ENCODE measurements at regions not wholly inside any gene's neighbourhood (a gene's known extent, or its start where the extent isn't known, plus 50 kb on each side); places are given as distances from the start of the nearest gene placed in this dataset.

DNA sequence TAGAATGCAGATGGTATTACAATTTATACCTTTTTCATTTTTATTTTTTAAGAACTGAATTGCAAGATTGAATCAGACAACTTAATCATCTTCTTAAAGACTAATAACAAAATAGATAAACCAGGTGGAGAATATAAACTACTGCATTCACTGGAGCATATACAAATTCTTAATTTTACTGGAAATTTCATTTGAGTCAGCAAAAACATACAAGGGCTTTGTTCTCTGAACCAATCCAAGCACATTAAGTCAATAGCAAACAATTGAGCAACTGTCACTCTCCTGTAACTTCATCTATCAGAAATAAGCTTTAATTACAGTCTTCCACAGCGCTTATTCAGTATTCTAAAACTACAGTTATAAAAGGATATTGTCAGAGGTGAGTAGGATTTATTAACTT, 167.4 kb upstream of the OBI1 start:
- Mint-ChIP-seq H3K27me3 (peaks cover 3% of the 10 kb centered on the region), H3K9me3 (no peaks in the 10 kb centered on the region), H3K4me1 (no peaks in the 10 kb centered on the region), H3K36me3 (no peaks in the 10 kb centered on the region), H3K27ac (no peak overlapping the region), H3K4me3 (no peak overlapping the region)
- CTCF ChIA-PET: no interaction called here
- DNase-seq: no peak

GRCh38 chr13:78820541-78820940, 161.6 kb upstream of the OBI1 start:
- H3K4me3 Mint-ChIP-seq: no peak overlapping the region
- CTCF ChIA-PET: interaction anchor here (1.3 kb wide), 1 partner anchor 13 kb away, joined by 3 read pairs; no protein-coding TSS in a partner anchor
- no peaks in the 10 kb centered on the region for H3K36me3 Mint-ChIP-seq
- no peak for DNase-seq
- H3K4me1 Mint-ChIP-seq: no peaks in the 10 kb centered on the region
- no peaks in the 10 kb centered on the region for H3K9me3 Mint-ChIP-seq
- no peak overlapping the region for H3K27ac Mint-ChIP-seq
- H3K27me3 Mint-ChIP-seq: no peaks in the 10 kb centered on the region

DNA sequence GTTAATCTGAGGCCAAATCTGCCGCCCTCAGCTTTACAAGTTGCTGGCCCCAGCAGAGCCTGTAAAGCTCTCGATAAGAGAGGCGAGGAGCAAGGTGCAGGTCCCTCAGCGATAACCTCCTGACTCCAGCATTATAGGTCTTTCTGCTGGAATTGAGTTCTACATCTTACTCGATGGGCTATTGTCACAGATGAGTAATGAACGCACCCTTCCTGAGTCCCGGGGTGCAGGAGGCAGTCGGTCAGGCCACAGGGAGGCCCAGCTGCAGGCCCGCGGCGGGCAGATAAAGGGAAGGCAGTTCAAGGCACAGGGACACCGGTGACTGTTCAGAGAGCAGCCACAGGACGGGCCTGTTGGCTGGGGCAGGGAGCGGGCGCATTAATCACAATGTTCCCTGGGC, 157.6 kb upstream of the OBI1 start:
- H3K27ac Mint-ChIP-seq: no peak overlapping the region
- H3K4me1 Mint-ChIP-seq: no peaks in the 10 kb centered on the region
- no peaks in the 10 kb centered on the region for H3K9me3 Mint-ChIP-seq
- no peaks in the 10 kb centered on the region for H3K36me3 Mint-ChIP-seq
- CTCF ChIA-PET: no interaction called here
- no peaks in the 10 kb centered on the region for H3K27me3 Mint-ChIP-seq
- no peak for DNase-seq
- no peak overlapping the region for H3K4me3 Mint-ChIP-seq

GRCh38 chr13:78816154-78816553, 157.2 kb upstream of the OBI1 start:
- DNase-seq: no peak
- H3K27me3 Mint-ChIP-seq: no peaks in the 10 kb centered on the region
- no peaks in the 10 kb centered on the region for H3K9me3 Mint-ChIP-seq
- H3K27ac Mint-ChIP-seq: no peak overlapping the region
- H3K4me3 Mint-ChIP-seq: no peak overlapping the region
- H3K36me3 Mint-ChIP-seq: no peaks in the 10 kb centered on the region
- CTCF ChIA-PET: no interaction called here
- H3K4me1 Mint-ChIP-seq: no peaks in the 10 kb centered on the region

DNA sequence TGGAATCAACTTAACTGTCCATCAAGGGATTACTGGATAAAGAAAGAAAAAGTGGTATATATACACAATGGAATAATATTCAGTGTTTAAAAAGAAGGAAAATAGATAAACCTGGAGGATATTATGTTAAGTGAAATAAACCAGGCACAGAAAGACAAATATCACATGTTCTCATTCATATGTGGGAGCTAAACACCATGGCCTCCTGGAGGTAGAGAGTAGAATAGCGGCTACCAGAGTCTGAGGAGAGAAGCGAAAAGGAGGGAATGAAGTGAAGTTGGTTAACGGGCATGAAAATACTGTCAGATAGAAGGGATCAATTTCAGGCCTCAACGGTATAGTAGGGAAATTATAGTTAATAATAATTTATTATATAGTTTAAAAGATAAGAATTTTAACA, 147.5 kb upstream of the OBI1 start:
- no peaks in the 10 kb centered on the region for H3K36me3 Mint-ChIP-seq
- no peaks in the 10 kb centered on the region for H3K27me3 Mint-ChIP-seq
- no peaks in the 10 kb centered on the region for H3K4me1 Mint-ChIP-seq
- no peak overlapping the region for H3K27ac Mint-ChIP-seq
- CTCF ChIA-PET: interaction anchor here (1.5 kb wide), 1 partner anchor 565 kb away, joined by 4 read pairs; no protein-coding TSS in a partner anchor
- DNase-seq: no peak
- H3K4me3 Mint-ChIP-seq: no peak overlapping the region
- no peaks in the 10 kb centered on the region for H3K9me3 Mint-ChIP-seq

DNA sequence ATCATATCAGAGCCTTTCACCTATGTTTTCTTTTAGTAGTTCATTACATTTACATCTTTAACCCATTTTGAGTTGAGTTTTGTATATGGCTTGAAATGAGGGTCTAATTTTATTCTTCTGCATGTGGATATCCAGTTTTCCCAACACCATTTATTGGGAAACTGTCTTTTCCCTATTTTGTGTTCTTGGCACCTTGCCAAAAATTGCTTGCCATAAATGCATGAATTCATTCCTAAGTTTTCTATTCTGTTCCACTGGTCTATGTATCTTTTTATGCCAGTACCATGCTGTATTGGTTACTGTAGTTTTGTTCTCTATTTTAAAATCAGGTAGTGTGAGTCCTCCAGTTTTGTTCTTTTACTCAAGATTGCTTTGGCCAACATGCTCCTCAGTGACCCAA, 144.0 kb upstream of the OBI1 start:
- Mint-ChIP-seq H3K27me3 (no peaks in the 10 kb centered on the region), H3K36me3 (no peaks in the 10 kb centered on the region), H3K27ac (no peak overlapping the region), H3K4me1 (no peaks in the 10 kb centered on the region), H3K9me3 (no peaks in the 10 kb centered on the region), H3K4me3 (no peak overlapping the region)
- no peak for DNase-seq
- CTCF ChIA-PET: interaction anchor here (0.6 kb wide), 1 partner anchor 35 kb away, joined by 5 read pairs; no protein-coding TSS in a partner anchor

GRCh38 chr13:78787190-78787589, 128.2 kb upstream of the OBI1 start:
- CTCF ChIA-PET: no interaction called here
- H3K9me3 Mint-ChIP-seq: no peaks in the 10 kb centered on the region
- no peaks in the 10 kb centered on the region for H3K4me1 Mint-ChIP-seq
- H3K36me3 Mint-ChIP-seq: no peaks in the 10 kb centered on the region
- H3K27ac Mint-ChIP-seq: no peak overlapping the region
- peaks cover 10% of the 10 kb centered on the region for H3K27me3 Mint-ChIP-seq
- DNase-seq: no peak
- H3K4me3 Mint-ChIP-seq: no peak overlapping the region

GRCh38 chr13:78786459-78786858, 127.5 kb upstream of the OBI1 start:
- no peaks in the 10 kb centered on the region for H3K4me1 Mint-ChIP-seq
- CTCF ChIA-PET: no interaction called here
- H3K9me3 Mint-ChIP-seq: no peaks in the 10 kb centered on the region
- no peaks in the 10 kb centered on the region for H3K36me3 Mint-ChIP-seq
- H3K4me3 Mint-ChIP-seq: no peak overlapping the region
- peaks cover 10% of the 10 kb centered on the region for H3K27me3 Mint-ChIP-seq
- no peak overlapping the region for H3K27ac Mint-ChIP-seq
- no peak for DNase-seq

GRCh38 chr13:78785764-78786163, 126.8 kb upstream of the OBI1 start:
- CTCF ChIA-PET: no interaction called here
- no peak overlapping the region for H3K27ac Mint-ChIP-seq
- H3K4me1 Mint-ChIP-seq: no peaks in the 10 kb centered on the region
- no peak overlapping the region for H3K4me3 Mint-ChIP-seq
- DNase-seq: no peak
- H3K36me3 Mint-ChIP-seq: no peaks in the 10 kb centered on the region
- no peaks in the 10 kb centered on the region for H3K9me3 Mint-ChIP-seq
- peaks cover 10% of the 10 kb centered on the region for H3K27me3 Mint-ChIP-seq

DNA sequence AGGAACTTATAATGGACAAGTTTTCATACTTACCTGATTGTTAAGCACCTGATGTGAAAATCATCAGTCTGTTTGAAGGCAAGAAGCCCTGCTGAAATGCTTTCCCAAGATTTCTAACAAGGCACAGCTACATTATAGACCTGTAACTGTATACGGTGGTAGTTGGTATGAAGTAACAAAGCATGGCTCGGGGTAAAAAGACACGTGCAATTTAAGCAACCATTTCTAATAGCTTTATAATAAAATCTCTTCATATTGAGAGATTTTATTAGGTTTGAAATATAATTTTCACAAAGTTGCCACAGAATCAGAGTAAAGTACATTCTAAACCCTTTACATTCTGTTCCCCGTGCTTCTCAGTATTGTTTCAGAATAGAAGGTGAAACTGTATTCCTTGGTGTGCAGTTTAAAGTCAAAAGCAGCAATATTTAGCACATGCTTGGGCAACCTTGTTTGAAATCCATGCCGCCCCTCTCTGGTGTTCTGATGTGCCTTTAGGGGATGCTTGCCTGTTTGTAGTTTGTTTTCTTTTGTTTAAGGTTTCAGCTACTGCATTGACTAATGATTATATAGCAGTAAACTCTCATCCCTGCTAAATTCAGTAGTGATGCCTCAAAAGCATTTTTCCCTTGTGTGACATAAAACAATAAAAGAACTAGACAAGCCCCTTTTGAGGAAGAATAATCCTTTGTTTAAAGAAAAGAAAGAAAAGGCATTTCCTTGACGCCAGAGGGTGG, 125.2 kb upstream of the OBI1 start:
- Mint-ChIP-seq H3K9me3 (no peaks in the 10 kb centered on the region), H3K36me3 (no peaks in the 10 kb centered on the region), H3K27me3 (peaks cover 10% of the 10 kb centered on the region), H3K4me3 (no peak overlapping the region), H3K4me1 (no peaks in the 10 kb centered on the region), H3K27ac (no peak overlapping the region)
- CTCF ChIA-PET: no interaction called here
- no peak for DNase-seq

- Mint-ChIP-seq H3K36me3 (no peaks in the 10 kb centered on the region), H3K4me3 (no peak overlapping the region), H3K27ac (no peak overlapping the region), H3K4me1 (no peaks in the 10 kb centered on the region), H3K27me3 (peaks cover under 1% of the 10 kb centered on the region), H3K9me3 (no peaks in the 10 kb centered on the region)
- CTCF ChIA-PET: no interaction called here
- no peak for DNase-seq
Observed at GRCh38 chr13:78780708-78781107, 121.8 kb upstream of the OBI1 start.

GRCh38 chr13:78779608-78780007, 120.7 kb upstream of the OBI1 start:
- H3K27me3 Mint-ChIP-seq: no peaks in the 10 kb centered on the region
- DNase-seq: no peak
- no peak overlapping the region for H3K27ac Mint-ChIP-seq
- no peaks in the 10 kb centered on the region for H3K9me3 Mint-ChIP-seq
- CTCF ChIA-PET: no interaction called here
- no peaks in the 10 kb centered on the region for H3K36me3 Mint-ChIP-seq
- H3K4me1 Mint-ChIP-seq: no peaks in the 10 kb centered on the region
- H3K4me3 Mint-ChIP-seq: no peak overlapping the region

- H3K27me3 Mint-ChIP-seq: no peaks in the 10 kb centered on the region
- H3K4me3 Mint-ChIP-seq: no peak overlapping the region
- no peaks in the 10 kb centered on the region for H3K36me3 Mint-ChIP-seq
- H3K9me3 Mint-ChIP-seq: no peaks in the 10 kb centered on the region
- no peaks in the 10 kb centered on the region for H3K4me1 Mint-ChIP-seq
- no peak for DNase-seq
- H3K27ac Mint-ChIP-seq: no peak overlapping the region
- CTCF ChIA-PET: no interaction called here
Observed at GRCh38 chr13:78777976-78778375, 119.0 kb upstream of the OBI1 start.

DNA sequence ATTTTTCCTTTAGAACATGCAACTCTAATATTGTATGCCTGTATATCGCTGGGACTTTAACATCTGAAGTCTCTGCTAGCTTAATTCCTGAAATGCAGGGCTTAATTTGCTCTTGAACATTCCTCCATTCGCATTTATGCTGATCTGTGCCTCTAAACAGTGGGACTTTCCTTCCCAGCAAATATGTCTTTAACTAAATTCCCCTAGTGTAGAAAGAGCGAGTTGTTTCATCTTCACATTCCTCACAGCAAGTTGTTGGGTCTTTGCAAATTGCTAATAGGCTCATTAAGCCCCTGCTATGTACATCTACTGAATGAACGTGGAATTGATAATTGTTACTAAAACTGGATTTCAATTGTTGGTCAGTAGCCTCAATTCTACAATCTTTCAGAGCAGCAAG, 118.4 kb upstream of the OBI1 start:
- CTCF ChIA-PET: no interaction called here
- H3K4me1 Mint-ChIP-seq: no peaks in the 10 kb centered on the region
- no peaks in the 10 kb centered on the region for H3K27me3 Mint-ChIP-seq
- no peak for DNase-seq
- no peaks in the 10 kb centered on the region for H3K9me3 Mint-ChIP-seq
- H3K4me3 Mint-ChIP-seq: no peak overlapping the region
- H3K36me3 Mint-ChIP-seq: no peaks in the 10 kb centered on the region
- no peak overlapping the region for H3K27ac Mint-ChIP-seq

- no peaks in the 10 kb centered on the region for H3K36me3 Mint-ChIP-seq
- peaks cover 4% of the 10 kb centered on the region for H3K27me3 Mint-ChIP-seq
- H3K4me3 Mint-ChIP-seq: no peak overlapping the region
- no peak overlapping the region for H3K27ac Mint-ChIP-seq
- DNase-seq: no peak
- no peaks in the 10 kb centered on the region for H3K9me3 Mint-ChIP-seq
- CTCF ChIA-PET: no interaction called here
- H3K4me1 Mint-ChIP-seq: no peaks in the 10 kb centered on the region
Observed at GRCh38 chr13:78772933-78773332, 114.0 kb upstream of the OBI1 start.

GRCh38 chr13:78770601-78771000, 111.6 kb upstream of the OBI1 start:
- H3K27ac Mint-ChIP-seq: no peak overlapping the region
- H3K4me1 Mint-ChIP-seq: no peaks in the 10 kb centered on the region
- no peaks in the 10 kb centered on the region for H3K36me3 Mint-ChIP-seq
- peaks cover 4% of the 10 kb centered on the region for H3K27me3 Mint-ChIP-seq
- CTCF ChIA-PET: no interaction called here
- H3K9me3 Mint-ChIP-seq: no peaks in the 10 kb centered on the region
- no peak for DNase-seq
- no peak overlapping the region for H3K4me3 Mint-ChIP-seq
